ENCODE measurements at regions not wholly inside any gene's neighbourhood (a gene's known extent, or its start where the extent isn't known, plus 50 kb on each side); places are given as distances from the start of the nearest gene placed in this dataset.

GRCh38 chr2:52724585-52724984 is 1043.0 kb upstream of the CHAC2 start:
- TF ChIP-seq, protein P1, sequence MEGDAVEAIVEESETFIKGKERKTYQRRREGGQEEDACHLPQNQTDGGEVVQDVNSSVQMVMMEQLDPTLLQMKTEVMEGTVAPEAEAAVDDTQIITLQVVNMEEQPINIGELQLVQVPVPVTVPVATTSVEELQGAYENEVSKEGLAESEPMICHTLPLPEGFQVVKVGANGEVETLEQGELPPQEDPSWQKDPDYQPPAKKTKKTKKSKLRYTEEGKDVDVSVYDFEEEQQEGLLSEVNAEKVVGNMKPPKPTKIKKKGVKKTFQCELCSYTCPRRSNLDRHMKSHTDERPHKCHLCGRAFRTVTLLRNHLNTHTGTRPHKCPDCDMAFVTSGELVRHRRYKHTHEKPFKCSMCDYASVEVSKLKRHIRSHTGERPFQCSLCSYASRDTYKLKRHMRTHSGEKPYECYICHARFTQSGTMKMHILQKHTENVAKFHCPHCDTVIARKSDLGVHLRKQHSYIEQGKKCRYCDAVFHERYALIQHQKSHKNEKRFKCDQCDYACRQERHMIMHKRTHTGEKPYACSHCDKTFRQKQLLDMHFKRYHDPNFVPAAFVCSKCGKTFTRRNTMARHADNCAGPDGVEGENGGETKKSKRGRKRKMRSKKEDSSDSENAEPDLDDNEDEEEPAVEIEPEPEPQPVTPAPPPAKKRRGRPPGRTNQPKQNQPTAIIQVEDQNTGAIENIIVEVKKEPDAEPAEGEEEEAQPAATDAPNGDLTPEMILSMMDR (IDR thresholded peaks at IDR 0.05) = no peak
- TF ChIP-seq POLR2A (IDR thresholded peaks at IDR 0.05) = no peak
